Endothelial cell of umbilical vein (primary cell): ENCODE measurements at regions not wholly inside any gene's neighbourhood (a gene's known extent, or its start where the extent isn't known, plus 50 kb on each side); places are given as distances from the start of the nearest gene placed in this dataset.

ENCODE experiments used
- BruUV-seq: library from RNA; stranded (reverse); fragments of 400-500 nt; replicated peaks from 2 replicates; lab custom pipeline; 2021; lab: Mats Ljungman, UMichigan
- CTCF ChIA-PET: fragments of 300-600, 350-600 bp; sonication (Branson Sonifier 250); formaldehyde crosslinking; loops from one replicate; lab custom pipeline; 2021; ENCODE audit warnings: antibody characterized with exemption, inconsistent platforms; lab: Charles Lee
- POLR2A ChIA-PET: fragments of 300-600, 350-600 bp; sonication (Branson Sonifier 250); formaldehyde crosslinking; loops from one replicate; lab custom pipeline; 2021; ENCODE audit warnings: antibody characterized with exemption, inconsistent platforms; lab: Charles Lee
- DNase-seq: peaks from one replicate; pipeline ENCODE4 v3.0.0-alpha.2; 2011; ENCODE audit warnings: low read depth, low spot score
- FAIRE-seq: peaks from 2 replicates; lab custom pipeline; 2011; peaks lifted over from hg19 to GRCh38; lab: Jason Lieb, UNC
- H2AFZ ChIP-seq: 2 replicates; pipeline ENCODE4 v1.6.0; 2012; ENCODE audit warnings: low read depth, low read length, control low read depth, inconsistent platforms
- H3K27ac ChIP-seq: 2 replicates; pipeline ENCODE4 v1.5.1; 2011; ENCODE audit warnings: low read depth, mild to moderate bottlenecking, control low read depth, low read length, moderate library complexity; ENCODE audit not compliant: insufficient read depth
- H3K27me3 ChIP-seq, 2 experiments: 2 replicates each; pipeline versions ENCODE4 v1.6.0 to v1.6.1; 2011; ENCODE audit warnings: low read length in 2 of 2, mixed read lengths in 1 of 2; ENCODE audit not compliant: control insufficient read depth in 2 of 2, insufficient read depth in 2 of 2
- H3K36me3 ChIP-seq, 2 experiments: 2 replicates in 1 of 2; 3 replicates in 1 of 2; pipeline ENCODE4 v1.5.1; 2011; ENCODE audit warnings: low read length in 2 of 2, mild to moderate bottlenecking in 1 of 2, moderate library complexity in 1 of 2; ENCODE audit not compliant: control insufficient read depth in 2 of 2, insufficient read depth in 2 of 2; ENCODE audit errors: extremely low read depth in 1 of 2
- H3K4me1 ChIP-seq: 3 replicates; pipeline ENCODE4 v1.5.1; 2011; ENCODE audit warnings: mild to moderate bottlenecking, low read length; ENCODE audit not compliant: control insufficient read depth, insufficient read depth; ENCODE audit errors: extremely low read depth
- H3K4me2 ChIP-seq: 2 replicates; pipeline ENCODE4 v1.6.1; 2011; ENCODE audit warnings: low read length, control low read depth, mixed read lengths; ENCODE audit not compliant: insufficient read depth
- H3K4me3 ChIP-seq, 3 experiments: fragments of 200-600 bp in 1 of 3; sonication (generic), shearing (Covaris generic) in 1 of 3; replicated peaks in 1 of 3; 2 replicates each; pipeline ENCODE4 v1.5.1; 2011 to 2016; ENCODE audit warnings: control low read depth in 3 of 3, low read length in 3 of 3, mild to moderate bottlenecking in 2 of 3, inconsistent platforms in 1 of 3, low read depth in 1 of 3, moderate library complexity in 1 of 3; ENCODE audit not compliant: insufficient read depth in 1 of 3
- H3K79me2 ChIP-seq: 2 replicates; pipeline ENCODE4 v1.6.0; 2012; ENCODE audit warnings: low read length, inconsistent platforms; ENCODE audit not compliant: control insufficient read depth, insufficient read depth
- H3K9ac ChIP-seq: replicated peaks from 2 replicates; pipeline ENCODE3; 2011; ENCODE audit warnings: low read length, control low read depth; ENCODE audit not compliant: insufficient read depth; ENCODE audit errors: extremely low read depth
- H3K9me1 ChIP-seq: replicated peaks from 3 replicates; pipeline ENCODE4 v1.6.0; 2011; ENCODE audit warnings: mild to moderate bottlenecking, low read length; ENCODE audit not compliant: control insufficient read depth, insufficient read depth; ENCODE audit errors: extremely low read depth
- H3K9me3 ChIP-seq: replicated peaks from 2 replicates; pipeline ENCODE4 v1.5.1; 2012; ENCODE audit warnings: low read length, inconsistent platforms; ENCODE audit not compliant: control insufficient read depth, insufficient read depth
- H4K20me1 ChIP-seq: replicated peaks from 2 replicates; pipeline ENCODE3; 2011; ENCODE audit warnings: mild to moderate bottlenecking, low read length; ENCODE audit not compliant: control insufficient read depth, insufficient read depth; ENCODE audit errors: extremely low read depth
- EZH2 ChIP-seq: IDR thresholded peaks from 2 replicates; pipeline ENCODE4 v1.6.1; 2012; ENCODE audit warnings: borderline replicate concordance, low read depth, mild to moderate bottlenecking, moderate library complexity, low read length, inconsistent platforms; ENCODE audit not compliant: severe bottlenecking
- JUN ChIP-seq: IDR thresholded peaks from 2 replicates; pipeline ENCODE4 v1.6.1; 2011; ENCODE audit warnings: borderline replicate concordance, low read depth; ENCODE audit not compliant: insufficient read length, insufficient read depth
- MYC ChIP-seq: IDR thresholded peaks from one replicate; pipeline ENCODE4 v1.6.1; 2011; ENCODE audit warnings: mild to moderate bottlenecking, low read depth, low read length
- POLR2A ChIP-seq: IDR thresholded peaks from 2 replicates; pipeline ENCODE4 v1.6.1; 2012; ENCODE audit warnings: low read depth, mild to moderate bottlenecking, control low read depth, low read length
- dilution Hi-C: fragments of 300-500 bp; cut with MboI; formaldehyde crosslinking; loops from one replicate; pipeline ENCODE4 v1.15.0; 2019; ENCODE audit warnings: low sequenced_read_pairs; ENCODE audit not compliant: extremely low pct_ligation_motif_present
- intact Hi-C: fragments of 100-400 bp; cut with micrococcal nuclease; formaldehyde crosslinking; loops from one replicate; pipeline ENCODE4 v1.10.0; 2022
- TF ChIP-seq, protein P1 (sequence below), 2 donors: IDR thresholded peaks; 1 replicate in 1 of 2; 2 replicates in 1 of 2; pipeline ENCODE4 v1.5.1; 2011; ENCODE audit warnings: low read length in 2 of 2, mild to moderate bottlenecking in 2 of 2, moderate library complexity in 2 of 2, control low read depth in 1 of 2, inconsistent platforms in 1 of 2, low read depth in 1 of 2; ENCODE audit not compliant: insufficient read depth in 1 of 2; ENCODE audit errors: extremely low read depth in 1 of 2

DNA sequence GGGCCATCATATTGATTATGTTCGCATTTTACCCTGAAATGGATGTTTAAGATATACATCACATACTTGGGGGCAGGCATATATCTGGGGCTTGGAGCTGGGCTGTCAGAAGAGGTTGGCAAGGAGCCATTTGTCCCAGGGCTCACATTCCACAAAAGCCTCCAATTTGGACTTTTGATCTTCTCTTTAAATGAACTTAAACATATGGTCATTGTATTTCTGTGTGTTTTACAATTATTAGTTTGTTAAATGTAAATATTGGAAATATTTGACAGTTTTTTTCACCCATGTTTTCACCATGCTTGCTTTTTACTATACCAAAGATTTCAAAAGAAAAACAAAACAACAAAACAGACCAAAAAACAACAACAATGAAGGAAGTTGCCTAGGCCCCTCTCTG lies 165.8 kb upstream of the MEIS1 start:
- TF ChIP-seq MYC (no peak), JUN (no peak)
- TF ChIP-seq, protein P1, sequence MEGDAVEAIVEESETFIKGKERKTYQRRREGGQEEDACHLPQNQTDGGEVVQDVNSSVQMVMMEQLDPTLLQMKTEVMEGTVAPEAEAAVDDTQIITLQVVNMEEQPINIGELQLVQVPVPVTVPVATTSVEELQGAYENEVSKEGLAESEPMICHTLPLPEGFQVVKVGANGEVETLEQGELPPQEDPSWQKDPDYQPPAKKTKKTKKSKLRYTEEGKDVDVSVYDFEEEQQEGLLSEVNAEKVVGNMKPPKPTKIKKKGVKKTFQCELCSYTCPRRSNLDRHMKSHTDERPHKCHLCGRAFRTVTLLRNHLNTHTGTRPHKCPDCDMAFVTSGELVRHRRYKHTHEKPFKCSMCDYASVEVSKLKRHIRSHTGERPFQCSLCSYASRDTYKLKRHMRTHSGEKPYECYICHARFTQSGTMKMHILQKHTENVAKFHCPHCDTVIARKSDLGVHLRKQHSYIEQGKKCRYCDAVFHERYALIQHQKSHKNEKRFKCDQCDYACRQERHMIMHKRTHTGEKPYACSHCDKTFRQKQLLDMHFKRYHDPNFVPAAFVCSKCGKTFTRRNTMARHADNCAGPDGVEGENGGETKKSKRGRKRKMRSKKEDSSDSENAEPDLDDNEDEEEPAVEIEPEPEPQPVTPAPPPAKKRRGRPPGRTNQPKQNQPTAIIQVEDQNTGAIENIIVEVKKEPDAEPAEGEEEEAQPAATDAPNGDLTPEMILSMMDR (IDR thresholded peaks at IDR 0.05; ENCODE audit: extremely low read depth in 1 of 2, insufficient read depth in 1 of 2, low read depth in 1 of 2, low read length in 2 of 2) = no peak
- Histone ChIP-seq H3K9me1 (no peaks in the 10 kb centered on the region), H4K20me1 (no peaks in the 10 kb centered on the region), H3K36me3 (no peaks in the 10 kb centered on the region), H3K9me3 (no peaks in the 10 kb centered on the region), H3K4me3 (no peak overlapping the region), H3K9ac (no peak overlapping the region), H3K4me1 (no peaks in the 10 kb centered on the region), H3K27me3 (no peaks in the 10 kb centered on the region), H3K79me2 (no peaks in the 10 kb centered on the region), H3K27ac (no peak overlapping the region), H2AFZ (no peak overlapping the region), H3K4me2 (no peak overlapping the region)
- no peak for FAIRE-seq
- ChIA-PET POLR2A (no interaction called here), CTCF (no interaction called here)
- intact Hi-C loops (no loop called here), dilution Hi-C loops (no loop called here)
- no peak for DNase-seq
- BruUV-seq = no TSS peak

DNA sequence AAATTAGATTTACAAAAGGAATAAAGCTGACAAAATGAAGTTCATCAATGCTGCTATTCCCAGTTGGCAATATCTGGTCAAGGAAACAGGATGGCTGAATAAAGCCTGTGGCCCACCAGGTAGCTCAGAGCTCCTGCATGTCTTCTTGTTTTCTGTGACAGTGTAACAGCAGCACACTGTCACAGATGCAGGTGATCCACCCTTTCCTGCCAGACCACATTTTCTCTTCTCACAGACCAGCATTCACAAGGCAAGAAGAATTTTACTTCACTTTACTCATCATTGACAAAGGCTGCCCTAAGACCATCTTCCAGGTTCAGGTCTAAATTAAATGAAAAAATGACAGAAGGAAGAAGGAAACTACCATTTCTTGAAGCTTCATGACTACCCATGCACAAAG lies 166.2 kb upstream of the MEIS1 start:
- no peak for DNase-seq
- Histone ChIP-seq H3K27me3 (no peaks in the 10 kb centered on the region), H3K27ac (no peak overlapping the region), H3K9me1 (no peaks in the 10 kb centered on the region), H3K4me1 (no peaks in the 10 kb centered on the region), H3K4me3 (no peak overlapping the region), H3K4me2 (no peak overlapping the region), H4K20me1 (no peaks in the 10 kb centered on the region), H3K36me3 (no peaks in the 10 kb centered on the region), H3K9me3 (no peaks in the 10 kb centered on the region), H3K79me2 (no peaks in the 10 kb centered on the region), H3K9ac (no peak overlapping the region), H2AFZ (no peak overlapping the region)
- ChIA-PET POLR2A (no interaction called here), CTCF (no interaction called here)
- intact Hi-C loops (no loop called here), dilution Hi-C loops (no loop called here)
- no TSS peak for BruUV-seq
- no peak for FAIRE-seq
- TF ChIP-seq, protein P1 (IDR thresholded peaks at IDR 0.05; ENCODE audit: extremely low read depth in 1 of 2, insufficient read depth in 1 of 2, low read depth in 1 of 2, low read length in 2 of 2) = no peak
- TF ChIP-seq EZH2 (no peak), POLR2A (no peak), JUN (no peak)
